ENCODE measurements at regions not wholly inside any gene's neighbourhood (a gene's known extent, or its start where the extent isn't known, plus 50 kb on each side); places are given as distances from the start of the nearest gene placed in this dataset.

- Mint-ChIP-seq H3K27ac (no peak overlapping the region), H3K36me3 (ENCODE audit: insufficient read depth in 1 of 3, low read depth in 3 of 3) (no peaks in the 10 kb centered on the region), H3K9me3 (no peaks in the 10 kb centered on the region), H3K4me3 (no peak overlapping the region), H3K4me1 (peaks cover 4 to 12% of the 10 kb centered on the region in 2 experiments; a peak in 3 of 4 replicates), H3K27me3 (ENCODE audit: low read depth) (peaks cover 2% of the 10 kb centered on the region; the same call in 1 of the 2 replicates)
- Histone ChIP-seq H2AFZ (ENCODE audit: low read length) (no peak overlapping the region), H3K9ac (ENCODE audit: extremely low read depth, insufficient read length, low read length) (no peak overlapping the region), H2AK5ac (ENCODE audit: insufficient read length, low read length) (no peak overlapping the region), H3K14ac (ENCODE audit: insufficient read depth, low read length) (no peak overlapping the region), H2BK5ac (ENCODE audit: insufficient read length, low read length) (no peak overlapping the region), H3K9me3 (ENCODE audit: control insufficient read depth, low read depth, low read length) (no peaks in the 10 kb centered on the region), H3K27me3 (ENCODE audit: insufficient read depth, low read length) (no peaks in the 10 kb centered on the region), H3K79me1 (ENCODE audit: insufficient read depth, low read depth, low read length, poor library complexity, severe bottlenecking) (no peaks in the 10 kb centered on the region), H3K23ac (ENCODE audit: insufficient read length, low read depth, low read length) (no peak overlapping the region), H3K4me1 (ENCODE audit: insufficient read depth, low read length) (no peaks in the 10 kb centered on the region; the same call in 1 of the 2 replicates), H2BK120ac (ENCODE audit: low read depth, low read length, poor library complexity, severe bottlenecking) (no peak overlapping the region), H4K8ac (replicated peaks; ENCODE audit: insufficient read length, low read depth, low read length) (no peak overlapping the region), H4K91ac (ENCODE audit: insufficient read length, low read depth, low read length) (no peak overlapping the region), H2BK20ac (ENCODE audit: low read depth, low read length, poor library complexity, severe bottlenecking) (no peak overlapping the region), H3K4ac (ENCODE audit: low read depth, low read length) (no peak overlapping the region), H2BK12ac (ENCODE audit: insufficient read length, low read depth, low read length) (no peak overlapping the region), H2BK15ac (ENCODE audit: low read depth, low read length) (no peak overlapping the region), H3K56ac (ENCODE audit: insufficient read length, low read depth, low read length) (no peak overlapping the region), H3K18ac (ENCODE audit: insufficient read length, low read depth, low read length) (no peak overlapping the region), H3K27ac (ENCODE audit: insufficient read length, low read depth, low read length) (no peak overlapping the region), H4K20me1 (ENCODE audit: control insufficient read depth, insufficient read depth, insufficient read length) (no peaks in the 10 kb centered on the region), H4K5ac (ENCODE audit: insufficient read length, low read depth, low read length) (no peak overlapping the region), H3K4me2 (ENCODE audit: insufficient read depth, insufficient read length, low read length) (no peak overlapping the region), H3K23me2 (ENCODE audit: insufficient read length, low read depth, low read length, poor library complexity, severe bottlenecking) (no peaks in the 10 kb centered on the region), H3T11ph (ENCODE audit: low read length) (no peak overlapping the region), H3K79me2 (ENCODE audit: insufficient read depth, low read length) (no peaks in the 10 kb centered on the region)
- no CpG with 5 or more reads among the region's 1 CpG for WGBS (ENCODE audit: extremely low coverage, insufficient read length, low lambda C conversion rate)
- TF ChIP-seq, protein P1, sequence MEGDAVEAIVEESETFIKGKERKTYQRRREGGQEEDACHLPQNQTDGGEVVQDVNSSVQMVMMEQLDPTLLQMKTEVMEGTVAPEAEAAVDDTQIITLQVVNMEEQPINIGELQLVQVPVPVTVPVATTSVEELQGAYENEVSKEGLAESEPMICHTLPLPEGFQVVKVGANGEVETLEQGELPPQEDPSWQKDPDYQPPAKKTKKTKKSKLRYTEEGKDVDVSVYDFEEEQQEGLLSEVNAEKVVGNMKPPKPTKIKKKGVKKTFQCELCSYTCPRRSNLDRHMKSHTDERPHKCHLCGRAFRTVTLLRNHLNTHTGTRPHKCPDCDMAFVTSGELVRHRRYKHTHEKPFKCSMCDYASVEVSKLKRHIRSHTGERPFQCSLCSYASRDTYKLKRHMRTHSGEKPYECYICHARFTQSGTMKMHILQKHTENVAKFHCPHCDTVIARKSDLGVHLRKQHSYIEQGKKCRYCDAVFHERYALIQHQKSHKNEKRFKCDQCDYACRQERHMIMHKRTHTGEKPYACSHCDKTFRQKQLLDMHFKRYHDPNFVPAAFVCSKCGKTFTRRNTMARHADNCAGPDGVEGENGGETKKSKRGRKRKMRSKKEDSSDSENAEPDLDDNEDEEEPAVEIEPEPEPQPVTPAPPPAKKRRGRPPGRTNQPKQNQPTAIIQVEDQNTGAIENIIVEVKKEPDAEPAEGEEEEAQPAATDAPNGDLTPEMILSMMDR (conservative IDR thresholded peaks at IDR 0.05): no peak
- DNase-seq: no peak
Measured at GRCh38 chr14:25396128-25396527, 346.2 kb upstream of the STXBP6 start.
